Neuron (in vitro differentiated cells): ENCODE measurements at regions not wholly inside any gene's neighbourhood (a gene's known extent, or its start where the extent isn't known, plus 50 kb on each side); places are given as distances from the start of the nearest gene placed in this dataset.

ENCODE experiments used
- H2AFZ ChIP-seq: one replicate; pipeline ENCODE4 v1.6.1; 2013; ENCODE audit warnings: low read depth, mild to moderate bottlenecking, inconsistent platforms, low read length, moderate library complexity
- H3K27me3 ChIP-seq: one replicate; pipeline ENCODE4 v1.6.1; 2013; ENCODE audit warnings: low read length; ENCODE audit not compliant: insufficient read depth
- H3K36me3 ChIP-seq: one replicate; pipeline ENCODE4 v1.6.1; 2013; ENCODE audit warnings: low read length; ENCODE audit not compliant: insufficient read depth
- H3K4me1 ChIP-seq: one replicate; pipeline ENCODE4 v1.6.1; 2013; ENCODE audit warnings: low read length; ENCODE audit not compliant: insufficient read depth
- H3K4me3 ChIP-seq: 2 replicates; pipeline ENCODE4 v1.5.1; 2013; ENCODE audit warnings: mild to moderate bottlenecking, low read length, moderate library complexity
- H3K9me3 ChIP-seq: one replicate; pipeline ENCODE4 v1.6.1; 2013; ENCODE audit warnings: low read length

DNA sequence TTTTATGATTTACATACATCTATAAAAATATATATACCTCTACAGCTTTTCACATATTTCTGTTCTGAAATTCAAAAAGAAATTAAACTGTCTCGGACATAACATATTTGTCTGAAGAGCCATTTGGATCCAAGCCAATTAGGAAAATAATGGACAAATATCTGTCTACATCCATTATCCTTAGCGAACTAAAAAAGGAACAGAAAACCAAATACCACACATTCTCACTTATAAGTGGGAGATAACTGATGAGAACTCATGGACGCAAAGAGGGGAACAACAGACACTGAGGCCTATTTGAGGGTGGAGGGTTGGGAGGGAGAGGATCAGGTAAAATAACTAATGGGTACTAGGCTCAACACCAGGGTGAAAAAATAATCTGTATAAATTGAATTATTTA lies 829.4 kb upstream of the ALCAM start:
- H3K36me3 ChIP-seq: no peaks in the 10 kb centered on the region
- no peaks in the 10 kb centered on the region for H3K27me3 ChIP-seq
- H3K4me3 ChIP-seq: no peak overlapping the region
- no peaks in the 10 kb centered on the region for H3K9me3 ChIP-seq
- no peaks in the 10 kb centered on the region for H3K4me1 ChIP-seq
- no peak overlapping the region for H2AFZ ChIP-seq

DNA sequence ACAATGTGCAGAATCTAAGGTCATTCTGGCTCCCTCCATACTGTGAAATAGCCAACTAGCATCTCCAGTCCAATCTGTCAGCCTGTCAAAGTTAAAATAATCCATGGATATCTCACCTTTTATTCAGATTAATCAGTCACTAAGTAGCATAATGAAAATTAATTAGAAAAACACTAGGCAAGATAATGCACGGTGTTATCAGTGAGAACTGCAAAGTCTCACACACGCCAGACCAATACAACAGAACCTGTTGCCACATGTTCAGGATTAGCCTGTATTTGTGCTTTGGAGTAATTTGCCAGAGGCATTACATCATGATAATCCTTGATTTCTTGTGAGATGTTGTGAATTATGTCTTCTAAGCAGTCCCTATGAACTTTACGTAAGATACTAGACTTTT lies 820.4 kb upstream of the ALCAM start:
- no peaks in the 10 kb centered on the region for H3K9me3 ChIP-seq
- no peaks in the 10 kb centered on the region for H3K36me3 ChIP-seq
- H2AFZ ChIP-seq: no peak overlapping the region
- no peak overlapping the region for H3K4me3 ChIP-seq
- no peaks in the 10 kb centered on the region for H3K27me3 ChIP-seq
- H3K4me1 ChIP-seq: no peaks in the 10 kb centered on the region

DNA sequence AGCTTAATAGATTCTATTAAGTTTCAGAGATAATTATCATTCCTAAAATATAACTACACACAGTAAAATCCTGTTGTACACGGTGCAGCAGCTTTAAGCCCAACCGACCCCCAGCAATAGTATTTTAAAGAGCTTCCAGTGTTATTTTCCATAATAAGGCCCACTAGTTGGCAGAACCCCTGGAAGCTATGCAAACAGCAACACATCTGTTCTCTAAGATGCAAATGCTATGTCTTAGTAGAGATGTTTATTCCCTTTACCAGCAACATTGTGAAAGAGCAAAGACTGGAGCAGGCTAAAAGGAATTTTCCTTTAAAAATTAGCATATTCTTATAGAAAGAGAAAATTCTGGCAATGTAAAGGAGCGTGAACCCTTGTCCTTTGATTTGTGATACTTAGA lies 819.7 kb upstream of the ALCAM start:
- H3K4me1 ChIP-seq: no peaks in the 10 kb centered on the region
- H3K4me3 ChIP-seq: no peak overlapping the region
- no peak overlapping the region for H2AFZ ChIP-seq
- no peaks in the 10 kb centered on the region for H3K36me3 ChIP-seq
- no peaks in the 10 kb centered on the region for H3K27me3 ChIP-seq
- no peaks in the 10 kb centered on the region for H3K9me3 ChIP-seq

DNA sequence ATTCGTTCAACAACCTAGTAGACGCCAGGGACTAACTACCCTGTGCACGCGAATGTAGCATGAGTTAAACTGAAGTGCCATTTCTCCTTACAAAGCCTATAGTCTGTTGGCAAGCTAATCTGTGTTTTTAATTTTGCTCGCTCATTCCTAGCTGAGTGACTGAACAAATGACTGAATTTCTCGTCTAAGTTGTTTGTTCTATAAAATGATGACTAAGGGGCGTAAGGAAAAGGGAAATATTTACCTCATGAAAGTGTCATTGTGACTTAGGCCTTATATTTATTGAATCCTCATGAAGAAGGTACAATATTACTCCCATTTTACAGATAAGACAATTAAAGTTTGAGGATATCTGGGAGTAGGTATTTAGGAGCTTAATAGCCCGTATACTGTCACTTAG lies 818.3 kb upstream of the ALCAM start:
- H3K4me3 ChIP-seq: no peak overlapping the region

DNA sequence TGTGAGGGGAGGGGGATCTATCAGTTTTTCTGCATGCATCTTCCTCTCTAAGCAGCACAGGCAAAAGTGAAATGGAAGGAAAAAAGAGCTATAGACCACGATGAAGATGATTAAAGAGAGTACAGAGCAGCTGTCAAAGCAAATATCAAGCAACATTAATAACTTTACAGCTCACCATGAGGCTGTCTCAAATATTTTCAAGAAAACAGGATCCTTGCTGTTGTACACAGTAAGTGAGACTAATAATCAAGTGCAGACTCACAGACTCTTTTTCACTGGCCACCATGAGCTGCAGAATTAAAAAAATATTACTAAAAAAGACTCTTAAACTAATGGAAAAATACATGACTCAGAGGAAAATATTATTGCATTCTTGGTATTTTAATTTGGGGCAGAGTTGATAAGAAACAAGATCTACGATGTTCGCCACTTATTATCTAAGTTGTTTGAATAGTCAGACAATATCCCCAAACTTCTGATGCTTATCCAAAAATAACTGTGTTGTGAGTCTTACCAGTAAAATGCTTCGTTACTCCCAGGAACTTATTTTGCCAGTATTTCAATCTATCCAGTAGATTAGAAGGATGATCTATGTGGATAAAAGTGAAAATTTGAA lies 817.5 kb upstream of the ALCAM start:
- Histone ChIP-seq H3K27me3 (no peaks in the 10 kb centered on the region), H3K4me1 (no peaks in the 10 kb centered on the region), H3K9me3 (no peaks in the 10 kb centered on the region), H3K36me3 (no peaks in the 10 kb centered on the region), H2AFZ (no peak overlapping the region), H3K4me3 (no peak overlapping the region)

More for the DNA sequence above, 818.3 kb upstream of the ALCAM start:
- Histone ChIP-seq H3K27me3 (no peaks in the 10 kb centered on the region), H3K9me3 (no peaks in the 10 kb centered on the region), H3K4me1 (no peaks in the 10 kb centered on the region), H2AFZ (no peak overlapping the region), H3K36me3 (no peaks in the 10 kb centered on the region)

DNA sequence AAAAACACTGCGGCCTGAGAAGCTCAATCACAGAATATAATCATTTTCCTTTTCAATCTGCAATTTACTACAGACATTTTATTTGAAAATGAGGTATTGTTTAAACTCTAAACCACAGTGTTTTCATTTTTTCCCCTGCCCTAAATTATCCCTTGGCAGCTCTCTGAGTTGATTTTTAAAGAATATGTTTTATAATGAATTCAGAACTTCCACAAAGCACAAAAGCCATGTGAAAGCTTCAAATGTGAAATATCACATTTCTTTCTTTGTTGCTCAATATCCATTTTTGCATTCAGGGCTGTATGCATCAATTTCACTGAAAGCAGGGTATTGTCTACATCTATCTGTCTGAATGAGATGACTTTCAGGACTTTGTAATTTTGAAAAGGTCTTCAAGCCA lies 813.6 kb upstream of the ALCAM start:
- H3K4me1 ChIP-seq: no peaks in the 10 kb centered on the region
- no peaks in the 10 kb centered on the region for H3K9me3 ChIP-seq
- no peak overlapping the region for H3K4me3 ChIP-seq
- no peaks in the 10 kb centered on the region for H3K36me3 ChIP-seq
- H2AFZ ChIP-seq: no peak overlapping the region
- H3K27me3 ChIP-seq: no peaks in the 10 kb centered on the region

DNA sequence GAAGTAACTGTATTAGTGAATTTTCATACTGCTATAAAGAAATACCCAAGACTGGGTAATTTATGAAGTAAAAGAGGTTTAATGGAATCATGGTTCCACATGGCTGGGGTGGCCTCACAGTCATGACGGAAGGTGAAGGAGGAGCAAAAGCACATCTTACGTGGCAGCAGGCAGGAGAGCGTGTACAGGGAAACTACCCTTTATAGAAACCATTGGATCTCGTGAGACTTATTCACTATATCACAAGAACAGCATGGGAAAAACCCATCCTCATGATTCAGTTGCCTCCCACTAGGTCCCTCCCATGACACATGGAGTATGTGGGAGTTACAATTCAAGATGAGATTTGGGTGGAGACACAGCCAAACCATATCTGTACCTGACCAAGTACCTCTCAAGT lies 812.3 kb upstream of the ALCAM start:
- no peaks in the 10 kb centered on the region for H3K4me1 ChIP-seq
- no peak overlapping the region for H3K4me3 ChIP-seq
- H3K9me3 ChIP-seq: no peaks in the 10 kb centered on the region
- H3K27me3 ChIP-seq: no peaks in the 10 kb centered on the region
- no peaks in the 10 kb centered on the region for H3K36me3 ChIP-seq
- no peak overlapping the region for H2AFZ ChIP-seq

DNA sequence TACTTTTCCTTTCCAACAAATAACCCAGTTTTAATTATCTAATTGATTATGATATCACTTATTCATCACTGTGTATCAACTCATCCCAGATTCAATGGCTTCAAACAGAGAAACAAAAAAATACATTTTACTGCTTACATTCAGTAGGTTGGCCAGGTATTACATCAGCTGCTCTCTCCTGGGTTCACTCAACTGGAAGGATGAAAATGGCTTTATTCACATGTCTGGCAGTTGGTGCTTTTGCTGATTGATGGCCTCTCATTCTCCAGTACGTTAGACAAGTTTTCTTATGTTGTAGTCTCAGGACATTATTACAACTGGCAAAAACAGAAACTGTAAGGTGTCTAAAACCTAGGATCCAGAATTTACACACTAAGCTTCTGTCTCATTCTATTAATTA lies 811.0 kb upstream of the ALCAM start:
- H3K9me3 ChIP-seq: no peaks in the 10 kb centered on the region
- H3K36me3 ChIP-seq: no peaks in the 10 kb centered on the region
- no peak overlapping the region for H2AFZ ChIP-seq
- H3K4me1 ChIP-seq: no peaks in the 10 kb centered on the region
- H3K27me3 ChIP-seq: no peaks in the 10 kb centered on the region
- no peak overlapping the region for H3K4me3 ChIP-seq

DNA sequence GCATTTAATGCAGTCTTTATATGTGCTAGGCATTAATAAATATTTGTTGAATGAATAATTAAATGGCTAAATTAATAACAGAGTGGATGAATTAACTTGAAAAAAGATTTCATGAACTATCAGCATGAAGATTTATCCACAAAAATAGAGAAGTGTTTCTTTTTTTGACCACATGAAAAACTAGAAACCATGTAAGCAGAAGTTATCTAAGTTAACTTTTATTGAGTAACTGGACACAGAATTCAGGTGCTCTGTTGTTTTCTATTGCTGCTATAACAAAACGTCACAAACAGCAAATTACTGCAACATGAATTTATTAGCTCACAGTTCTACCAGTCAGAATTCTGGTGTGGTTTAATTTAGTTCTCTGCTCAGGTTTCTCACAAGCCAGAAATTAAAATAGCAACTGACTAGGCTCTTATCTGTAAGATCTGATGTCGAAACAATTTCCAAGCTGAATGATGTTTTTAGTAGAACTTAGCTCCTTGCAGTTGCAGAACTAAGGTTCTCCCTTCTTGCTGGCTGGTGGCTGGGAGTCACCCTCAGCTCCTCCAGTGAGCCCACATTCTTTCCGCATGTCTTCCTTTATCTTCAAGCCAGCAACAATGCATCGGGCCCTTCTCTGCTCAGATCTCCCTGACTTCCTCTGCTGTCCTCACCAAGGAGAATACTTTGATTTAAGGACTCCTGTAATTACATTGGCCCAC lies 810.2 kb upstream of the ALCAM start:
- Histone ChIP-seq H3K4me3 (no peak overlapping the region), H3K4me1 (no peaks in the 10 kb centered on the region), H2AFZ (no peak overlapping the region), H3K36me3 (no peaks in the 10 kb centered on the region), H3K27me3 (no peaks in the 10 kb centered on the region), H3K9me3 (no peaks in the 10 kb centered on the region)

DNA sequence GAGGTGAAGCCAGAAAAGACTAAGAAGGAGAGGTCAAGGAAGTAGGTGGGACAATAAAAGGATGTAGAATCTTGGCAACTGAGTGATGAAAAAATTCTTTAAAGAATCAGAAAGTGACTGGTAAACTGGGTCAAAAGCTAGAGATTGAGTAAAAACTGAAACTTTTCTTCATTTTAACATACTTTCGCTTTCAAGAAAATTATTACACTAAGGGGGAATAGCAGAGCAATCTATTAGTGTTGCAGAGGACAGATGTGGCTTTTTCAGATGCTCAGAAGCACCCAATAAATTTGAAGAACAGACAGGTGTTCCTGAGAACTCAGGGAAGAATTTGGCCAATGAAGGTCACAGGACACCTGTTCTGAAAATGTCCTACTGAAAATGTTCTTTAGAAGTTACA lies 805.4 kb upstream of the ALCAM start:
- Histone ChIP-seq H3K36me3 (no peaks in the 10 kb centered on the region), H2AFZ (no peak overlapping the region), H3K9me3 (no peaks in the 10 kb centered on the region), H3K4me1 (no peaks in the 10 kb centered on the region), H3K4me3 (no peak overlapping the region), H3K27me3 (no peaks in the 10 kb centered on the region)

DNA sequence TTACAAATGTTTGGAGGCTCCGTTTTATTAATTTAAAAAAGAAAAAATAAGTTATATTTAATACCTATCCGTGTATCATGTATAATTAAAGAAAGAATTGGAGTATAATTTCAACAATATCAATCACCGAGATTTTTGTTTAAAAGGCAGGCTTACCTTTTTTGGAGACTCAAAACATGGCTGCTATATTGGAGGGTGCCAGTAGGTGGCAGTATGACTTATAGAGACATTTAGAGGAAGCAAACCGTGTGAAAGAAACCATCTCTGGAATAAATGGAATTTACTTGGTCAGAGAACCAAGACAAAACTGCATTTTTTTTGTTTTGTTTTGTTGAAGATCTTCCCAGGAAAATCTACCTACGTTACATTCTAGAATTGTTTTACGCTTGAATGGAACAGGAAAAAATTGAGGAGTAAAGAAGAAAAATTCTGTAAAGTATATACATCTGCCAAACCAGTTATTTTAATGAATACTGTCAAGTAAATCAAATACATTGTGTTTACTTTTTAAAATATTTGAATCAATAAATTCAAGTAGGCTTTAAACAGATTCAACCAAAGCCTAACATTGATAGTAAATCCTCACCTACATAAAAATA lies 802.6 kb upstream of the ALCAM start:
- H3K9me3 ChIP-seq: no peaks in the 10 kb centered on the region
- no peaks in the 10 kb centered on the region for H3K36me3 ChIP-seq
- H3K4me3 ChIP-seq: no peak overlapping the region
- no peak overlapping the region for H2AFZ ChIP-seq
- no peaks in the 10 kb centered on the region for H3K4me1 ChIP-seq
- no peaks in the 10 kb centered on the region for H3K27me3 ChIP-seq

DNA sequence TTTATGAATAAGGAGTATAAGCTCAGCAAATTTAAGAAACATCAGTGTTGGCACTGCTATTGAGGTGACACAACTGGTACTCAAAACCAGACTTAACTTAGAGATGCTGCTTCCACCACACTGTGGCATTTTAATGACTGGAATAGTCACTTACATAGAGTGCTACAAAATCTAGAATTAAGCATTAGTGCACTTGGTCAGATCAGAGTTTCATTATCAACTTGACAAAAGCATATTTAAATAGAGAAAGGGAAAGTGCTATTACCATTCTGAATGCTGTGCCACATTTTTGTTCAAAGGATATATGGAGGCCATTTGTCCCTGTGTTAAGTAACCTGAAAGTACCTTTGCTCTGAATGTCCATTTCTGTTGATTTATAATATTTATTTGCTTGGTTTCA lies 800.7 kb upstream of the ALCAM start:
- no peaks in the 10 kb centered on the region for H3K4me1 ChIP-seq
- H3K36me3 ChIP-seq: no peaks in the 10 kb centered on the region
- H3K9me3 ChIP-seq: no peaks in the 10 kb centered on the region
- no peaks in the 10 kb centered on the region for H3K27me3 ChIP-seq
- no peak overlapping the region for H2AFZ ChIP-seq
- H3K4me3 ChIP-seq: no peak overlapping the region

DNA sequence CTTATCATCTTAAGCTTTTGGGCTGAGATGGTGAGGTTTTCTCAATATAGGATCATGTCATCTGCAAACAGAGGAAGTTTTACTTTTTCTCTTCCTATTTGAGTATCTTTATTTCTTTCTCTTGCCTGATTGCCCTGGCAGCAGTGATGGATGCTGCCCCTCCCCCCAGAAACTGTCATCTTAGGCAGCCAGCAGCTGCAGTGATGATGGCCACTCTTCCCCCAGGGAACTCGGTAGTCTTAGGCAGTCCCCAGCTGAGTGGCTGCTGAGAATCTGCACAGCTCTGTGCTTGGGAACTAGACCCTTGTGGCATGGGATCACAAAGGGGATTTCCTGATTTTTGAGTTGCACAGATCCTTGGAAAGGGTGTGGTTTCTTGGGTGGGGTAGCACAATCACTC lies 791.1 kb upstream of the ALCAM start:
- Histone ChIP-seq H3K27me3 (no peaks in the 10 kb centered on the region), H2AFZ (no peak overlapping the region), H3K4me3 (no peak overlapping the region), H3K9me3 (peaks cover 13% of the 10 kb centered on the region), H3K36me3 (no peaks in the 10 kb centered on the region), H3K4me1 (no peaks in the 10 kb centered on the region)
